SK-N-SH treated with all-trans-retinoic acid at 6 μM for 48 hours (cell line): ENCODE measurements at regions not wholly inside any gene's neighbourhood (a gene's known extent, or its start where the extent isn't known, plus 50 kb on each side); places are given as distances from the start of the nearest gene placed in this dataset.

Experiments
- BACH2 ChIP-seq: fragments of 250-450 bp; sonication (Bioruptor Pico); IDR thresholded peaks from 2 replicates; pipeline ENCODE4 v1.9.0; 2021; ENCODE audit warnings: mild to moderate bottlenecking, borderline replicate concordance
- ESRRG ChIP-seq: fragments of 250-450 bp; sonication (Bioruptor Pico); IDR thresholded peaks from 2 replicates; pipeline ENCODE4 v1.6.1; 2021; ENCODE audit warnings: mild to moderate bottlenecking
- GLIS3 ChIP-seq: fragments of 250-450 bp; sonication (Bioruptor Pico); IDR thresholded peaks from 2 replicates; pipeline ENCODE4 v1.5.0; 2020; ENCODE audit warnings: mild to moderate bottlenecking, moderate library complexity
- PATZ1 ChIP-seq: fragments of 250-450 bp; sonication (Bioruptor Pico); IDR thresholded peaks from 2 replicates; pipeline ENCODE4 v1.8.0; 2020; ENCODE audit warnings: mild to moderate bottlenecking, moderate library complexity, borderline replicate concordance
- ZFP30 ChIP-seq: fragments of 450-650 bp; formaldehyde crosslinking; IDR thresholded peaks from 2 replicates; pipeline ENCODE4 v1.5.0; 2022; ENCODE audit warnings: mild to moderate bottlenecking, moderate library complexity
- ZNF70 ChIP-seq: fragments of 450-650 bp; formaldehyde crosslinking; IDR thresholded peaks from 2 replicates; pipeline ENCODE4 v1.5.0; 2020; ENCODE audit warnings: mild to moderate bottlenecking, moderate library complexity

GRCh38 chr17:71535321-71535720 is 585.5 kb upstream of the SOX9 start:
- no peak for TF ChIP-seq GLIS3 (CRISPR knock-in tag)
- TF ChIP-seq BACH2, result no peak
- no peak for TF ChIP-seq PATZ1 (CRISPR knock-in tag)
- TF ChIP-seq ZNF70, result no peak
- TF ChIP-seq ESRRG (CRISPR knock-in tag), result no peak
- TF ChIP-seq ZFP30 (CRISPR knock-in tag), result no peak
